HCT116 (cell line): ENCODE measurements at regions not wholly inside any gene's neighbourhood (a gene's known extent, or its start where the extent isn't known, plus 50 kb on each side); places are given as distances from the start of the nearest gene placed in this dataset.

Source experiments
- ATAC-seq: fragments of 200-7000 bp; cut with Tn5 transposase; 2 replicates; pipeline ENCODE4 v1.9.1; 2020; ENCODE audit warnings: mild to moderate bottlenecking, moderate library complexity
- BruUV-seq: library from RNA; stranded (reverse); fragments of 400-500 nt; replicated peaks from 2 replicates; lab custom pipeline; 2021; lab: Mats Ljungman, UMichigan
- CTCF ChIA-PET: fragments of 300-600 bp; sonication (Branson Sonifier 250); formaldehyde crosslinking; loops from one replicate; lab custom pipeline; 2021; ENCODE audit warnings: antibody characterized with exemption; lab: Charles Lee
- POLR2A ChIA-PET: fragments of 300-600, 350-600 bp; sonication (Branson Sonifier 250); formaldehyde crosslinking; loops from one replicate; lab custom pipeline; 2021; ENCODE audit warnings: antibody characterized with exemption; lab: Charles Lee
- RAD21 ChIA-PET, 2 experiments: fragments of 300-600 bp; sonication (Branson Sonifier 250); formaldehyde crosslinking; loops; one replicate each; lab custom pipeline; 2023; ENCODE audit warnings: low total read pairs in 2 of 2; ENCODE audit not compliant: uncharacterized antibody in 2 of 2, unreplicated experiment in 2 of 2, low non-redundant PET in 1 of 2; lab: Charles Lee
- DNase-seq: peaks from one replicate; pipeline ENCODE4 v3.0.0-alpha.2; 2010; ENCODE audit warnings: low read depth, low spot score
- H2AFZ ChIP-seq: fragments of 200-600 bp; shearing (Covaris generic), sonication (generic); 2 replicates; pipeline ENCODE4 v1.6.1; 2017; ENCODE audit warnings: low read depth, mixed run types, mixed read lengths, antibody characterized with exemption, low read length; ENCODE audit not compliant: poor library complexity, severe bottlenecking
- H3K27ac ChIP-seq: 2 replicates; pipeline ENCODE4 v1.5.1; 2012; ENCODE audit warnings: low read depth, low read length
- H3K27me3 ChIP-seq: fragments of 200-600 bp; sonication (generic); 2 replicates; pipeline ENCODE4 v1.6.1; 2016; ENCODE audit warnings: mixed run types, low read length, mixed read lengths; ENCODE audit not compliant: insufficient read depth
- H3K36me3 ChIP-seq, 2 experiments: fragments of 200-500 bp in 1 of 2; fragments of 200-600 bp in 1 of 2; sonication (Bioruptor generic) in 1 of 2; sonication (generic) in 1 of 2; 2 replicates each; pipeline versions ENCODE4 v1.5.1 to v1.6.1; 2014 to 2016; ENCODE audit warnings: low read length in 2 of 2, inconsistent platforms in 1 of 2, mixed read lengths in 1 of 2, mixed run types in 1 of 2; ENCODE audit not compliant: insufficient read depth in 2 of 2, control insufficient read depth in 1 of 2
- H3K4me1 ChIP-seq, 2 experiments: fragments of 200-600 bp in 1 of 2; sonication (generic) in 1 of 2; 2 replicates each; pipeline versions ENCODE4 v1.5.1 to v1.6.1; 2012 to 2017; ENCODE audit warnings: low read length in 2 of 2, inconsistent platforms in 1 of 2, mild to moderate bottlenecking in 1 of 2, mixed read lengths in 1 of 2, mixed run types in 1 of 2, moderate library complexity in 1 of 2; ENCODE audit not compliant: insufficient read depth in 2 of 2, control insufficient read depth in 1 of 2
- H3K4me2 ChIP-seq: fragments of 200-600 bp; sonication (generic); 2 replicates; pipeline ENCODE4 v1.6.1; 2017; ENCODE audit warnings: mixed run types, low read length, mixed read lengths
- H3K4me3 ChIP-seq, 2 experiments: fragments of 200-600 bp in 1 of 2; sonication (generic) in 1 of 2; replicated peaks in 1 of 2; 2 replicates each; pipeline ENCODE4 v1.5.1; 2011 to 2016; ENCODE audit warnings: low read length in 2 of 2, control low read depth in 1 of 2, low read depth in 1 of 2, mild to moderate bottlenecking in 1 of 2, mixed read lengths in 1 of 2, mixed run types in 1 of 2
- H3K79me2 ChIP-seq: fragments of 200-600 bp; sonication (generic); 2 replicates; pipeline ENCODE4 v1.6.1; 2017; ENCODE audit warnings: mild to moderate bottlenecking, mixed run types, low read length, moderate library complexity, mixed read lengths; ENCODE audit not compliant: insufficient read depth
- H3K9ac ChIP-seq: fragments of 200-600 bp; sonication (generic); 2 replicates; pipeline ENCODE4 v1.6.1; 2016; ENCODE audit warnings: low read length, mixed read lengths
- H3K9me2 ChIP-seq: fragments of 200-600 bp; sonication (generic), shearing (Covaris generic); 2 replicates; pipeline ENCODE4 v1.6.1; 2017; ENCODE audit warnings: mixed run types, mild to moderate bottlenecking, moderate library complexity; ENCODE audit not compliant: insufficient read depth
- H3K9me3 ChIP-seq, 2 experiments: fragments of 200-500 bp in 1 of 2; fragments of 200-600 bp in 1 of 2; sonication (Bioruptor generic) in 1 of 2; sonication (generic) in 1 of 2; 2 replicates each; pipeline ENCODE4 v1.6.1; 2014 to 2017; ENCODE audit warnings: low read length in 2 of 2, mixed read lengths in 2 of 2, inconsistent platforms in 1 of 2, low read depth in 1 of 2, mild to moderate bottlenecking in 1 of 2, mixed run types in 1 of 2, moderate library complexity in 1 of 2; ENCODE audit not compliant: control insufficient read depth in 1 of 2, insufficient read depth in 1 of 2
- H4K20me1 ChIP-seq: fragments of 200-600 bp; sonication (generic), shearing (Covaris generic); 2 replicates; pipeline ENCODE4 v1.6.1; 2017; ENCODE audit warnings: mixed run types, mild to moderate bottlenecking, moderate library complexity; ENCODE audit not compliant: insufficient read depth
- ATF3 ChIP-seq: IDR thresholded peaks from 2 replicates; pipeline ENCODE4 v1.6.1; 2012
- CBX3 ChIP-seq: IDR thresholded peaks from 2 replicates; pipeline ENCODE4 v1.6.1; 2012; ENCODE audit warnings: low read depth
- CTCF ChIP-seq, 3 experiments: fragments of 200-600 bp in 1 of 3; sonication (generic) in 1 of 3; IDR thresholded peaks in 2 of 3; conservative IDR thresholded peaks in 1 of 3; 2 replicates each; pipeline ENCODE4 v1.5.1; 2012 to 2017; ENCODE audit warnings: low read depth in 2 of 3, low read length in 2 of 3, antibody characterized with exemption in 1 of 3, borderline replicate concordance in 1 of 3, control low read depth in 1 of 3, mild to moderate bottlenecking in 1 of 3, mixed read lengths in 1 of 3, mixed run types in 1 of 3, moderate library complexity in 1 of 3; ENCODE audit not compliant: insufficient read depth in 1 of 3
- EGR1 ChIP-seq: IDR thresholded peaks from 2 replicates; pipeline ENCODE4 v1.6.1; 2012; ENCODE audit warnings: low read depth
- POLR2AphosphoS5 ChIP-seq: IDR thresholded peaks from 2 replicates; pipeline ENCODE4 v1.6.1; 2011; ENCODE audit warnings: mild to moderate bottlenecking, low read depth, low read length, moderate library complexity
- RAD21 ChIP-seq: IDR thresholded peaks from 2 replicates; pipeline ENCODE4 v1.6.1; 2012; ENCODE audit warnings: low read depth, mild to moderate bottlenecking
- TCF7L2 ChIP-seq: IDR thresholded peaks from 2 replicates; pipeline ENCODE4 v1.7.0; 2011; ENCODE audit warnings: borderline replicate concordance, inconsistent platforms; ENCODE audit not compliant: insufficient read depth, insufficient read length; ENCODE audit errors: extremely low read depth
- ZBTB33 ChIP-seq: IDR thresholded peaks from 2 replicates; pipeline ENCODE4 v1.6.1; 2011; ENCODE audit warnings: mild to moderate bottlenecking, low read length, moderate library complexity; ENCODE audit not compliant: insufficient replicate concordance; ENCODE audit errors: extremely low read depth
- intact Hi-C: fragments of 100-400 bp; cut with micrococcal nuclease; formaldehyde crosslinking; loops from 2 replicates; pipeline ENCODE4 v1.10.0; 2022

GRCh38 chr1:187627516-187627915, 798.8 kb downstream of the PLA2G4A start:
- DNase-seq = no peak
- intact Hi-C loops = no loop called here
- RAD21 ChIA-PET = no interaction called here
- Histone ChIP-seq H4K20me1 (no peaks in the 10 kb centered on the region), H3K9me2 (no peaks in the 10 kb centered on the region), H3K4me3 (no peak overlapping the region), H3K9me3 (peaks cover 0 to 6% of the 10 kb centered on the region in 2 experiments; a peak in 1 of 4 replicates), H3K4me1 (no peaks in the 10 kb centered on the region), H3K36me3 (no peaks in the 10 kb centered on the region), H3K4me2 (no peak overlapping the region), H2AFZ (no peak overlapping the region), H3K9ac (no peak overlapping the region), H3K27ac (no peak overlapping the region), H3K79me2 (no peaks in the 10 kb centered on the region), H3K27me3 (no peaks in the 10 kb centered on the region)
- POLR2A ChIA-PET = no interaction called here
- ATAC-seq = no peak
- no TSS peak for BruUV-seq
- TF ChIP-seq CTCF (IDR thresholded peaks at IDR 0.05 in 2 of 3, conservative IDR thresholded peaks at IDR 0.05 in 1 of 3; ENCODE audit: borderline replicate concordance in 1 of 3, insufficient read depth in 1 of 3, low read depth in 2 of 3, low read length in 2 of 3) (no peak), POLR2AphosphoS5 (no peak)
- CTCF ChIA-PET = no interaction called here

GRCh38 chr1:187629075-187629474, 800.3 kb downstream of the PLA2G4A start:
- ChIA-PET CTCF (no interaction called here), RAD21 (no interaction called here), POLR2A (no interaction called here)
- H3K36me3 ChIP-seq = no peaks in the 10 kb centered on the region
- no peak for ATAC-seq
- no peak overlapping the region for H3K4me3 ChIP-seq
- no peaks in the 10 kb centered on the region for H4K20me1 ChIP-seq
- no peaks in the 10 kb centered on the region for H3K4me1 ChIP-seq
- H3K9me3 ChIP-seq = peaks cover 0 to 6% of the 10 kb centered on the region in 2 experiments; a peak in 1 of 4 replicates
- no TSS peak for BruUV-seq
- no peak overlapping the region for H2AFZ ChIP-seq
- H3K27ac ChIP-seq = no peak overlapping the region
- H3K9me2 ChIP-seq = no peaks in the 10 kb centered on the region
- no peaks in the 10 kb centered on the region for H3K79me2 ChIP-seq
- no peaks in the 10 kb centered on the region for H3K27me3 ChIP-seq
- no peak overlapping the region for H3K9ac ChIP-seq
- TF ChIP-seq RAD21 (no peak), ZBTB33 (no peak), CBX3 (no peak), ATF3 (no peak), EGR1 (no peak), TCF7L2 (no peak)
- intact Hi-C loops = no loop called here
- no peak for DNase-seq
- no peak overlapping the region for H3K4me2 ChIP-seq
